ENCODE measurements at regions not wholly inside any gene's neighbourhood (a gene's known extent, or its start where the extent isn't known, plus 50 kb on each side); places are given as distances from the start of the nearest gene placed in this dataset.

GRCh38 chr3:178289544-178290160 is 246.6 kb upstream of the KCNMB2 start:
- TF ChIP-seq CTCF (IDR thresholded peaks at IDR 0.05; ENCODE audit: insufficient read depth, missing control alignments) = no peak
- DNase-seq (ENCODE audit: insufficient read length, low spot score) = no peak
- no peak for FAIRE-seq

- TF ChIP-seq CTCF (IDR thresholded peaks at IDR 0.05; ENCODE audit: insufficient read depth, missing control alignments) = no peak
- DNase-seq (ENCODE audit: insufficient read length, low spot score) = no peak
- no peak for FAIRE-seq
Measured at GRCh38 chr3:178291574-178292370, 244.5 kb upstream of the KCNMB2 start.

GRCh38 chr3:178295292-178295912 is 240.8 kb upstream of the KCNMB2 start:
- FAIRE-seq (no peak), DNase-seq (ENCODE audit: insufficient read length, low spot score) (no peak)
- TF ChIP-seq CTCF (IDR thresholded peaks at IDR 0.05; ENCODE audit: insufficient read depth, missing control alignments) = no peak

DNA sequence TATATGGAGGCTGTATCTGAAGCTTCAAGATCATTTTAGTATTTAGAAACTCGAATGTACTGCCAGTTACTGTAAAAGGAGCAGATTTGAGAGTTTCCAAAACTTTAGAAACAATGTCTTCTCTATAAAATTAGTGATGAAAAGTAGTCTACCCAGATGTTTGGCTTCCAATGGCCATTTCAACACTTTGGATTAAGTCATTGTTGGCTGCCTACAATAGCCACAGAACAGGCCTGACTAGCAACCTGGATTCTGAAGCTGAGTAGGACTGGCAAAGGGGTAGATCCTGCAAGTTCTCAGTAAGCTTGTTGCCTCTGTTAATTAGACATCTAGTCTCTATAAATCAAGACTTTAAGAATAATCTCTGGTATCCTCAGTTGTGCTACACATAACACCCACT is 239.0 kb upstream of the KCNMB2 start:
- no peak for FAIRE-seq
- no peak for TF ChIP-seq CTCF (IDR thresholded peaks at IDR 0.05; ENCODE audit: insufficient read depth, missing control alignments)
- no peak for DNase-seq (ENCODE audit: insufficient read length, low spot score)

- no peak for FAIRE-seq
- no peak for DNase-seq (ENCODE audit: insufficient read length, low spot score)
- no peak for TF ChIP-seq CTCF (IDR thresholded peaks at IDR 0.05; ENCODE audit: insufficient read depth, missing control alignments)
Measured at GRCh38 chr3:178297740-178298139, 238.5 kb upstream of the KCNMB2 start.

DNA sequence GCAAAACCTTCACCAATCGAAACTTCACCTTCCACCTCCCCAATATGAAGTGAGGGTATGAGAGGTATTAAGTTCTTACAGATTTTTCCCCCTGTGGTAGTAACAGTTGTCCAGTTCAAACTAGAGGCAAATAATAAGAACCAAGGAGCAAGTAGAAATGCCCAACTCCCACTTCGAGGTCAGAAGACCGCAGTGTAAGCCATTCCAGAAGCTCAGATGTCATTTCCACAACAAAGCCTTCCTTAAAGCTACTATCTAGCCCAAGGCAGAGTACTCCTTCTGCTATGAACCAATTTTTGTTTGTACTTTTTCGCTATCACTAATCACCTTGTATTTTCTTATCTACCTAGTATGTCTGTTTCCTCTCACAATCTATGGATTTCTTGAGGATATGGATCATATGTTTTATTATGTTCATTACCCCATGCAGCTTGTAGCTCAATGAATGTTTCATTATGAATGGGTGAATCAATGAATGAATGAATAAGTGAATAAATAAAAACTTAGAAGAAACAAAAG is 235.7 kb upstream of the KCNMB2 start:
- FAIRE-seq (no peak), DNase-seq (ENCODE audit: insufficient read length, low spot score) (no peak)
- no peak for TF ChIP-seq CTCF (IDR thresholded peaks at IDR 0.05; ENCODE audit: insufficient read depth, missing control alignments)
